Uterus (tissue), 2 donors: ENCODE measurements at regions not wholly inside any gene's neighbourhood (a gene's known extent, or its start where the extent isn't known, plus 50 kb on each side); places are given as distances from the start of the nearest gene placed in this dataset.

Experiments used
- CTCF ChIP-seq, 4 experiments: fragments of 200-600 bp in 2 of 4; fragments of 450-650 bp in 2 of 4; sonication (generic) in 2 of 4; IDR thresholded peaks; one replicate each; pipeline ENCODE4 v1.5.1; 2016 to 2019; ENCODE audit warnings: antibody characterized with exemption in 4 of 4, mild to moderate bottlenecking in 2 of 4, moderate library complexity in 1 of 4
- POLR2A ChIP-seq, 2 donors: fragments of 450-650 bp; IDR thresholded peaks; one replicate each; pipeline ENCODE4 v1.6.1; 2016; ENCODE audit warnings: antibody characterized with exemption in 2 of 2, mild to moderate bottlenecking in 1 of 2, moderate library complexity in 1 of 2

- TF ChIP-seq CTCF (IDR thresholded peaks at IDR 0.05) (no peak), POLR2A (IDR thresholded peaks at IDR 0.05) (no peak)
Observed at GRCh38 chr5:86862093-86862492, 244.4 kb downstream of the COX7C start.
